Type B pancreatic cell (in vitro differentiated cells): ENCODE measurements at regions not wholly inside any gene's neighbourhood (a gene's known extent, or its start where the extent isn't known, plus 50 kb on each side); places are given as distances from the start of the nearest gene placed in this dataset.

Experiments
- DNase-seq: peaks from one replicate; pipeline ENCODE4 v3.0.0; 2021; ENCODE audit warnings: mixed read lengths; ENCODE audit not compliant: unreplicated experiment; ENCODE audit errors: extremely low spot score
- H3K27ac Mint-ChIP-seq: 2 replicates; pipeline ENCODE4 v1.8.0; 2021; ENCODE audit warnings: mild to moderate bottlenecking, mixed read lengths
- H3K27me3 Mint-ChIP-seq: 2 replicates; pipeline ENCODE4 v1.8.0; 2021; ENCODE audit warnings: mixed read lengths
- H3K36me3 Mint-ChIP-seq: 2 replicates; pipeline ENCODE4 v1.8.0; 2021; ENCODE audit warnings: mixed read lengths
- H3K4me1 Mint-ChIP-seq: one replicate; pipeline ENCODE4 v1.8.0; 2021; ENCODE audit warnings: mixed read lengths; ENCODE audit not compliant: unreplicated experiment
- H3K4me3 Mint-ChIP-seq: 2 replicates; pipeline ENCODE4 v1.8.0; 2021; ENCODE audit warnings: mild to moderate bottlenecking, mixed read lengths
- H3K9me3 Mint-ChIP-seq: 2 replicates; pipeline ENCODE4 v1.8.0; 2021; ENCODE audit warnings: mixed read lengths
- TF ChIP-seq, protein P1 (sequence below): fragments of 200-600 bp; sonication (generic); conservative IDR thresholded peaks from 2 replicates; pipeline ENCODE4 v1.5.0; 2021; ENCODE audit warnings: antibody characterized with exemption, mild to moderate bottlenecking

- Mint-ChIP-seq H3K4me1 (no peaks in the 10 kb centered on the region), H3K9me3 (no peaks in the 10 kb centered on the region), H3K4me3 (no peak overlapping the region), H3K36me3 (no peaks in the 10 kb centered on the region), H3K27me3 (peaks cover 4% of the 10 kb centered on the region), H3K27ac (no peak overlapping the region)
- DNase-seq = no peak
- TF ChIP-seq, protein P1, sequence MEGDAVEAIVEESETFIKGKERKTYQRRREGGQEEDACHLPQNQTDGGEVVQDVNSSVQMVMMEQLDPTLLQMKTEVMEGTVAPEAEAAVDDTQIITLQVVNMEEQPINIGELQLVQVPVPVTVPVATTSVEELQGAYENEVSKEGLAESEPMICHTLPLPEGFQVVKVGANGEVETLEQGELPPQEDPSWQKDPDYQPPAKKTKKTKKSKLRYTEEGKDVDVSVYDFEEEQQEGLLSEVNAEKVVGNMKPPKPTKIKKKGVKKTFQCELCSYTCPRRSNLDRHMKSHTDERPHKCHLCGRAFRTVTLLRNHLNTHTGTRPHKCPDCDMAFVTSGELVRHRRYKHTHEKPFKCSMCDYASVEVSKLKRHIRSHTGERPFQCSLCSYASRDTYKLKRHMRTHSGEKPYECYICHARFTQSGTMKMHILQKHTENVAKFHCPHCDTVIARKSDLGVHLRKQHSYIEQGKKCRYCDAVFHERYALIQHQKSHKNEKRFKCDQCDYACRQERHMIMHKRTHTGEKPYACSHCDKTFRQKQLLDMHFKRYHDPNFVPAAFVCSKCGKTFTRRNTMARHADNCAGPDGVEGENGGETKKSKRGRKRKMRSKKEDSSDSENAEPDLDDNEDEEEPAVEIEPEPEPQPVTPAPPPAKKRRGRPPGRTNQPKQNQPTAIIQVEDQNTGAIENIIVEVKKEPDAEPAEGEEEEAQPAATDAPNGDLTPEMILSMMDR = no peak
Observed at GRCh38 chr10:124346831-124347230, 71.9 kb downstream of the OAT start.

DNA sequence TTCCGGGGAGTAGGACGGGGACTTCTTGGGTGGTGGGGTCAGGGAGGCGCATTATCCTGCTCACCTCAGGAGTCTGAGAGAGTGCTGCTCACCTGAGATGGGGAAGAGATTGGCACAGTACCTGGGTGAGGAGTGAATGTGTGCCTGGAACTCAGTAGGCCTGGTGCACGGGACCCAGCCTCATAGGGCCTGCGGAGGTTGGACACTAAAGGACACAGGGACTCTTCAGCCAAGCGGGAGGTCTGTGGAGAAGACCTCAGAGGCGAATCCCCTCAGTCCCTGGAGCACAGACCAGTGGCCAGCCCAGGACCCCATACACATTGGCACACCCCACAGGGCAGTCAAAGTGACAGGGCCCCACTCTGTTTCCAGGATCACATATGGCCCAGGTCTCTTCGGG, 73.2 kb downstream of the OAT start:
- peaks cover 7% of the 10 kb centered on the region for H3K4me1 Mint-ChIP-seq
- H3K9me3 Mint-ChIP-seq = no peaks in the 10 kb centered on the region
- H3K27me3 Mint-ChIP-seq = no peaks in the 10 kb centered on the region
- DNase-seq = no peak
- no peak overlapping the region for H3K27ac Mint-ChIP-seq
- H3K4me3 Mint-ChIP-seq = no peak overlapping the region
- H3K36me3 Mint-ChIP-seq = no peaks in the 10 kb centered on the region
- TF ChIP-seq, protein P1 = no peak

DNA sequence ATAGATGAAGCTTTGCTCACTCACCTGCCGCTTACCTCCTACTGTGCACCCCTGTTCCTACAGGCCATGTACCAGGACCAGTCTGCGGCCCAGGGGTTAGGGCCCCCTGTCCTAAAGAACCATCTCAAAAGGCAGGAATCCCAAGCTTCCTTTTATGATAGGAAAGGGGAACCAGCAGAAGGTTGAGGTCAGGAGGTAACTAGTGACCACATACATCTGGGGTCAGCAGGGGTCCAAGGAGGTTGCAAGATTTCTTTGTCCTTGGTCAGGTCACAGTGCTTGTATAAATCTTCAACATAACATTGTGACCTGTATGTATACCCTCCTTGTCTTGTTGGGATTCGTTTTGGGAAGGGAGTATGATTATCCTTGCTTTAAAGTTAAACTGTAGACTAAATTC, 73.8 kb downstream of the OAT start:
- H3K4me3 Mint-ChIP-seq = no peak overlapping the region
- no peaks in the 10 kb centered on the region for H3K27me3 Mint-ChIP-seq
- H3K4me1 Mint-ChIP-seq = peaks cover 7% of the 10 kb centered on the region
- DNase-seq = no peak
- no peaks in the 10 kb centered on the region for H3K9me3 Mint-ChIP-seq
- TF ChIP-seq, protein P1 = no peak
- H3K36me3 Mint-ChIP-seq = no peaks in the 10 kb centered on the region
- no peak overlapping the region for H3K27ac Mint-ChIP-seq

GRCh38 chr10:124344266-124344590, 74.5 kb downstream of the OAT start:
- Mint-ChIP-seq H3K4me3 (no peak overlapping the region), H3K27me3 (no peaks in the 10 kb centered on the region)
- no peak for DNase-seq

GRCh38 chr10:124343351-124344265, 75.1 kb downstream of the OAT start:
- no peak for DNase-seq
- Mint-ChIP-seq H3K36me3 (no peaks in the 10 kb centered on the region), H3K4me1 (peaks cover 7% of the 10 kb centered on the region), H3K4me3 (no peak overlapping the region), H3K27me3 (no peaks in the 10 kb centered on the region), H3K9me3 (no peaks in the 10 kb centered on the region), H3K27ac (no peak overlapping the region)
- TF ChIP-seq, protein P1 = no peak

More at GRCh38 chr10:124344266-124344590, 74.5 kb downstream of the OAT start:
- Mint-ChIP-seq H3K4me1 (peaks cover 7% of the 10 kb centered on the region), H3K36me3 (no peaks in the 10 kb centered on the region), H3K27ac (no peak overlapping the region), H3K9me3 (no peaks in the 10 kb centered on the region)
- TF ChIP-seq, protein P1 = no peak
